ENCODE measurements at regions not wholly inside any gene's neighbourhood (a gene's known extent, or its start where the extent isn't known, plus 50 kb on each side); places are given as distances from the start of the nearest gene placed in this dataset.
"Not testable (repeated sequence)": the region's sequence is repeated elsewhere in the genome, so short reads cannot be mapped to it uniquely, and the experiment has no call there.

- CTCF ChIA-PET, POLR2A ChIA-PET: not testable (repeated sequence)
These were observed 229.3 kb downstream of the OTOP1 start for GRCh38 chr4:3997386-3997785.

DNA sequence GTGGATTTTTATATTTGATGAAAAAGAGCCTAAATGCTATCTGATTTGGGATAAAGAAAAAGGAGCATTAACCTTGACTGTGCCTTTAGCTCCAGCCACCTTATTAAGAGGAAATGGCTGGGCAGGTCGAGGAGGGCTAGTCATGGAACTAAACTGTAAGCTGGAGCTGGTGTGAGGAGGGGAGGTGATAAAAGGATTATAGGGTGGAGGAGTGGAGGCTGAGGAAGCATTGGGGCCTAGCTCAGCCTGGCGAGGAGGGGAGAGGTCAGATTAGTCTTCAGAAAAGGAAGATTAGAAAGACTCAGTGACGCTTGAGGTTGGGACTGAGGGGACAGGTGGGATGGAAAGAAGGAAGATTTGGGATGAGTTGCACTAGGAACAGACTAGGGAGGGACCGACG is 222.7 kb downstream of the OTOP1 start:
- CTCF ChIA-PET, POLR2A ChIA-PET: not testable (repeated sequence)

GRCh38 chr4:4004702-4005101 is 222.0 kb downstream of the OTOP1 start:
- CTCF ChIA-PET, POLR2A ChIA-PET: not testable (repeated sequence)

- CTCF ChIA-PET, POLR2A ChIA-PET: not testable (repeated sequence)
These were observed 220.4 kb downstream of the OTOP1 start for GRCh38 chr4:4006356-4006755.

DNA sequence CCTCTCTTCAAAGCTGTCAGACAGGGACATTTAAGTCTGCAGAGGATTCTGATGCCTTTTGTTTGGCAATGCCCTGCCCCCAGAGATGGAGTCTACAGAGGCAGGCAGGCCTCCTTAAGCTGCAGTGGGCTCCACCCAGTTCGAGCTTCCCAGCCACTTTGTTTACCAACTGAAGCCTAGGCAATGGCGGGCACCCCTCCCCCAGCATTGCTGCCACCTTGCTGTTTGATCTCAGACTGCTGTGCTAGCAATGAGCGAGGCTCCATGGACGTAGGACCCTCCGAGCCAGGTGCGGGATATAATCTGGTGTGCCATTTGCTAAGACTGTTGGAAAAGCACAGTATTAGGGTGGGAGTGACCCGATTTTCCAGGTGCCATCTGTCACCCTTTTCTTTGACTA is 207.7 kb downstream of the OTOP1 start:
- CTCF ChIA-PET, POLR2A ChIA-PET: not testable (repeated sequence)

GRCh38 chr4:4021161-4021560 is 205.6 kb downstream of the OTOP1 start:
- POLR2A ChIA-PET, CTCF ChIA-PET: not testable (repeated sequence)

DNA sequence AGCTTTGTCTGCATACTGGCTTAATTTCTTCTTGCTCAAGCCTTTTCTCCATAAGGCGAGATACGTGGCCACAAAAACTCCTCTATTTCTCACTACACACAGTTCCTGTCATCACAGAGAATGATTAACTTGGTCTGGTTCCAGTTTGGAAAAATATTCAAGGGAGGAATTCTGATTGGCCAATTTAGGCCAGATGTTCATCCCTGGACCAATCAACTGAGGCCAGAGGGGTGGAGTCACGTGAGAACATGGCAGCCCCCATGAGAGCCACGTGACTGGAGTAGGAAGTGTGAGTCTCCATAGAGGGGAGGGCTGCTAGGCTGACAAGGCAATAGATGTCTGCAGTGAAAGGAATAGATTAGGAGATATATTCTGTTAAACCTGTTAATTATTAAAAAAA is 200.0 kb downstream of the OTOP1 start:
- CTCF ChIA-PET, POLR2A ChIA-PET: not testable (repeated sequence)

DNA sequence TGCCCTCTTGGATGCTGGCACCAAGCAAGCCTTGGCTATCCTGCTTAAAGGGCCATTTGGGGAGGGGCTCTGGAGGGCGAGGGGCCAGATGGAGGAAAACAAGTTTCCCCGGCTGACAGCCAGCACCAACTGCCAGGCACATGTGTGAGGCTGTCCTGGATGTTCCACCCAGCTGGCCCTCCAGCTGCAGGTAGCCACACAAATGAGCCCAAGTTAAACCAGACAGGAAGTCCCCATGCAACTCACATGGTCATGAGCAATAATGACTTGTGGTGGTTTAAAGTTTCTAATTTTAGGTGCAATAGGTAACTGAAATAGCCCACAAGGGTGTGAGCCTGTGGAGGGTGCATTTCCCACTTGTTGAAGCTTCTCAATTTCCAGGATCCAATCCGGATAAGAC is 198.0 kb downstream of the OTOP1 start:
- POLR2A ChIA-PET, CTCF ChIA-PET: not testable (repeated sequence)

DNA sequence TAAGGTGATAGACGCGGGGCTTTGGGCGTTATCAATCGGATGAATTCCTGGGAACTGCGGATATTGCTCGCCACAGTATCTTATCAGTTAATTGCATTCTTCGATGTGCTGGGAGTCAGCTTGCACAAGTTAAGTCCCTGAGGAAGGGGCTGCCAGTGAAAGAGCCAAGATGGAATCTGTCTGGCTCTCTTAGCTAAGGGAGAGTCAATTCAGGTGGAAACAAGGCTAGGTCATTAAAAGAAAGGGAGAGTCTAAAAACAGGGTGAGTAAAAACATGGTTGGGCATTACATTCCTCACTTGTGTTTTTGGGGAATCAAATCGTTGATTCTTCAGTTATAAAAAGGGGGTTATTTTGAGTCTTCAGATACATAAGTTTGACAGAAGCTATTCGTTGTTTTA is 196.2 kb downstream of the OTOP1 start:
- POLR2A ChIA-PET: interaction anchor here (0.6 kb wide), 1 partner anchor 222 kb away, joined by 6 read pairs; no protein-coding TSS in a partner anchor
- CTCF ChIA-PET: not testable (repeated sequence)

DNA sequence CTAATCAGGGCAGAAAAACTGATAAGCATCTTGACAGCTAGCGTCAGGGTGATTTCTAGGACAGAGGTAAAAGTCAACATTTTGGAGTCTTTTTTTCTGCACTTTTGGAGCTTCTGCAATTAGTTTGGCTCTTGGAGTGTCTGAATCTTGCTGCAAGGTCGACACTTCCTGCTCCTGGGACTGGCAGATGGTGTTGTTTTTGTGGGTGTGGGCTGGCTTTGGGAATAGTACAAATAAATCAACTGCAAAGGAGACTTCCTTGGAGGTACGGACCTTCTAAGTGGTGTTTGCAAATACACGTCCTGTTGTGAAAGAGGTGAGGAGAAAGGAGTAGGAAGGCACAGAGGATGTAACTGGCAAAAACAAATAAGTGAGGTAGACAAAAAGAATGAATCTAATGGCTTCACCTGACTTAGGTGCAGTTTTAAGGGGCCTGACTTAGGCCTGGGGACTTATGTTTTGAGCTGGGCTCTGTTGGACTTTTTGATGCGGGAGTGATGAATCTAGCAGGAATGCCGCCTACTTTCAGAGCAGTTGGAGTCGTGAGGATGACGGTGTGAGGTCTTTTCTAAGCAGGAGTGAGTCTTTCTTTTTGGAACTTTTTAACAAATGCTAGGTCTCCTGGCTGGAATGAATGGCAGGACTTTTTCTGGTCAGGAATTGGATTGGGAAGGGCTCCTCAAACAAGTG is 195.1 kb downstream of the OTOP1 start:
- POLR2A ChIA-PET, CTCF ChIA-PET: not testable (repeated sequence)

- POLR2A ChIA-PET, CTCF ChIA-PET: not testable (repeated sequence)
These were observed 194.4 kb downstream of the OTOP1 start for GRCh38 chr4:4032364-4032763.

GRCh38 chr4:4032801-4033605 is 193.7 kb downstream of the OTOP1 start:
- CTCF ChIA-PET, POLR2A ChIA-PET: not testable (repeated sequence)

GRCh38 chr4:4037399-4038138 is 189.2 kb downstream of the OTOP1 start:
- CTCF ChIA-PET, POLR2A ChIA-PET: not testable (repeated sequence)

GRCh38 chr4:4045823-4046222 is 180.9 kb downstream of the OTOP1 start:
- POLR2A ChIA-PET, CTCF ChIA-PET: not testable (repeated sequence)

DNA sequence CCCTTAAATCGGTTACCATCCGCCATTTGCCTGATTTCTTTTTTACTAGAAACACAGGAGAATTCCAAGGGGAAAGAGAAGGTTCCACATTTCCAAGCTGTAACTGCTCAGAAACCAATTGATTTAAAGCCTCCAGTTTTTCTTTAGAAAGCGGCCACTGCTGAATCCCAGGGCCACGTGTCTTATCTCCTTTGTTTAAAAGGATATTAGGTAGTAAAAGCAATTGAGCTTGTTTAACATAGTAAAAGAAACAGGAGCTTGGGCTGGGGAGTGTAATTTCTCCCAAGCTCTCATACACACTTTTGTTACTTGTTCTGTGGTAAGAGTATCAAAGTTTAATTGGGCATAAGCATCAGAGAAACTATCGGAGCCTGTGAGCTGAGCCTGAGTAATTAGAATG is 180.0 kb downstream of the OTOP1 start:
- POLR2A ChIA-PET, CTCF ChIA-PET: not testable (repeated sequence)

DNA sequence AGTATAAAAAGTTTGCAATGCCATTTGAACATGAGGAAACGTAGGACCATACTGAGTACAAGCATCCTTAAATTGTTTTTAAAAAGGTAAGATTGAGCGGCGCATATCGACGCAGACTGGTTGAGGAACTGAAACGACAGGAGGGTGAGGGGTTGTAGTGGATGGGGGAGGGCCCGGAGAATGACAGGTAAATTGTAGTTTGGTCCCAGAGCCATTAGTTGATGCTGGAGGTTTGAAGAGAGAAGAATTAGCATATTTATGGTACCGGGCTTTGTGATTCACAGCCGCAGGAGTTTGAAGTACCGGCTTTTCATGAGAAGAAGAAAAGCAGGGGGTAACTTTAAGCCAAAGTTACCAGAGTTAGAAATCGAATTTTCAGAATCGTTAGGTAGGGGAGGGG is 179.5 kb downstream of the OTOP1 start:
- POLR2A ChIA-PET, CTCF ChIA-PET: not testable (repeated sequence)

DNA sequence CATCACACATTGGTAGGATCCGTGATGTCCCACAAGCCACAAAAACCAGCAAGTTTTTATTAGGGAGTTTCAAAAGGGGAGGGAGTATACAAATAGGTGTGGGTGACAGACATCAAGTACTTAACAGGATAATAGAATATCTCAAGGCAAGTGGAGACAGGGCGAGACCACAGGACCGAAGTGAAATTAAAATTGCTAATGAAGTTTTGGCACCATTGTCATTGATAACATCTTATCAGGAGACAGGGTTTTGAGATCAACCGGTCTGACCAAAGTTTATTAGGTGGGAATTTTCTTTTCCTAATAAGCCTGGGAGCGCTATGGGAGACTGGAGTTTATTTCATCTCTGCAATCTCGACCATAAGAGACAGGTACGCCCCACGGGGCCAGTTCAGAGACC is 178.5 kb downstream of the OTOP1 start:
- CTCF ChIA-PET, POLR2A ChIA-PET: not testable (repeated sequence)

- CTCF ChIA-PET: not testable (repeated sequence)
These were observed 175.9 kb downstream of the OTOP1 start for GRCh38 chr4:4050781-4051180.

DNA sequence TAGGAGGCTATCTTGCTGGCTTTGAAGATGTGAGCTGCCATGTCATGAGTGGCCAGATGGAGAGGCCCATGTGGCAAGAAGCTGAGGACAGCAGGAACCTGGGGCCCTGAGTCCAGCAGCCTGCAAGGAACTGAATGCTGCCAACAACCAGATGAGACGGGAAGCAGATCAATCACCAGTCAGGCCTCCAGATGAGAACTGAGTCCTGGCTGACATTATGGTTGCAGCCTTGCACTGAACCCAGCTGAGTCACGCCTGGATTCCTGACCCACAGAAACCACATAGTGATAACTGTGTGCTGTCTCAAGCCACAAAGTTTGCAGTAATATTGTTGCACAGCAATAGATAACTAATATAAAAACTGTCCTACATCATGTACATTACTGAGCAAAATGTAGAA is 173.8 kb downstream of the OTOP1 start:
- CTCF ChIA-PET, POLR2A ChIA-PET: not testable (repeated sequence)

More at GRCh38 chr4:4050781-4051180, 175.9 kb downstream of the OTOP1 start:
- POLR2A ChIA-PET: not testable (repeated sequence)

GRCh38 chr4:4057226-4057625 is 169.5 kb downstream of the OTOP1 start:
- CTCF ChIA-PET, POLR2A ChIA-PET: not testable (repeated sequence)

DNA sequence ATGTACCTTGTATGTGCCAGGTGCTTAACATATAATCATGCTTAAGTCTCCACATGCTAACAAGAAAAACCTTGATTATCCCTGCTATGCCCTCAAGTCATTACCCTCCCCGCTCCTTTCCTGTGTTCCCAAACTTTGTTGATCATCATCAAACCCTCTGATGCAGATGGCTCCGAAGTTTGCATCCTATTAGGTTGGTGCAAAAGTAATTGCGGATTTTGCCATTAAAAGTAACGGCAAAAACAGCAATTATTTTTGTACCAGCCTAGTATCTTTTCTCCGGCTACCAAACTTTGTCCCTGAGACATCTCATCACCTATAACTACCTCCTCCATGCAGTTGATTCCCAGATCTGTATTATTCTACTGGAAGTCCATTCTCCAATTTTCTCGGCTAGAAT is 142.6 kb downstream of the OTOP1 start:
- CTCF ChIA-PET, POLR2A ChIA-PET: not testable (repeated sequence)

Measured in activated CD8-positive, alpha-beta memory T cell treated with anti-CD3 and anti-CD28 coated beads for 36 hours (primary cell).